ENCODE measurements at regions not wholly inside any gene's neighbourhood (a gene's known extent, or its start where the extent isn't known, plus 50 kb on each side); places are given as distances from the start of the nearest gene placed in this dataset.

DNA sequence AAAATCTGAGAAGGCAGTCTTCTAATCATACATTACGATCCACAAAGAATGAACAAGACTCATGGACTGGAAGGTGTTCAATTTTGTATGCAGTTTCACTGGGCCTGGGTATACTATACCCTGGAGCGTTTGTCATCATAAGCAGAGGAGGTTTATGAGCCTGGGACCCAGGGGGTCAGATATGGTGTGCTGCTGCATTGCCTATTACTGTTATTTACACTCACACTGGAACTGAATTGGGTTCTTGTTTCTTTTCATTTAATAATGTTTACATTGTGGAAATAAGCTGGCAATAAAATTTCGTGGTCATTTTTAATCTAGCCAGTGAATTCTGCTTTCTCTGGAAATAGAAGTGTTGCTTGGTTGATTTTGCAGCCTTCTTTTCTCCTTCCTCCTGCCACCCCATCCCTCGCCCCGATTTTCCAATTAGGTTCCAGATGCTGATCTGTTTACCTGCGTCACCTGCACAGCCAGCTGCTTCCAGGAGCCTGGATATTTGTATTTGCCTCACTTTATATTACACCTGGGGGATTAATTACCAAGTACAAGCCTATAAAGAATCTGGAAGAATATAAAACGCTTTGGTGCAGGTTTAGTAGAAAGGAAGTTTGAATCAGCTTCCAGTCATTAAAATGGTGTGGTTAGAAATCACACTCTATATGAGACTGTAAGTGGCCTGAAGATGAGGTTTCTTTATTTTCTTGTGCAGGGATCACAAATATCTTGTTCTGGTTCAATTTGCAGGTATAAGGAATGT, 234.4 kb downstream of the SOCS6 start:
- TF ChIP-seq, protein P1, sequence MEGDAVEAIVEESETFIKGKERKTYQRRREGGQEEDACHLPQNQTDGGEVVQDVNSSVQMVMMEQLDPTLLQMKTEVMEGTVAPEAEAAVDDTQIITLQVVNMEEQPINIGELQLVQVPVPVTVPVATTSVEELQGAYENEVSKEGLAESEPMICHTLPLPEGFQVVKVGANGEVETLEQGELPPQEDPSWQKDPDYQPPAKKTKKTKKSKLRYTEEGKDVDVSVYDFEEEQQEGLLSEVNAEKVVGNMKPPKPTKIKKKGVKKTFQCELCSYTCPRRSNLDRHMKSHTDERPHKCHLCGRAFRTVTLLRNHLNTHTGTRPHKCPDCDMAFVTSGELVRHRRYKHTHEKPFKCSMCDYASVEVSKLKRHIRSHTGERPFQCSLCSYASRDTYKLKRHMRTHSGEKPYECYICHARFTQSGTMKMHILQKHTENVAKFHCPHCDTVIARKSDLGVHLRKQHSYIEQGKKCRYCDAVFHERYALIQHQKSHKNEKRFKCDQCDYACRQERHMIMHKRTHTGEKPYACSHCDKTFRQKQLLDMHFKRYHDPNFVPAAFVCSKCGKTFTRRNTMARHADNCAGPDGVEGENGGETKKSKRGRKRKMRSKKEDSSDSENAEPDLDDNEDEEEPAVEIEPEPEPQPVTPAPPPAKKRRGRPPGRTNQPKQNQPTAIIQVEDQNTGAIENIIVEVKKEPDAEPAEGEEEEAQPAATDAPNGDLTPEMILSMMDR (optimal IDR thresholded peaks at IDR 0.05 in 1 of 3, IDR thresholded peaks at IDR 0.05 in 1 of 3, conservative IDR thresholded peaks at IDR 0.05 in 1 of 3; ENCODE audit: extremely low read depth in 1 of 3, insufficient read depth in 2 of 3, low read length in 3 of 3) = no peak
- TF ChIP-seq EZH2 (IDR thresholded peaks at IDR 0.05; ENCODE audit: low read length) = no peak
